Esophagus (tissue), 2 donors: ENCODE measurements at regions not wholly inside any gene's neighbourhood (a gene's known extent, or its start where the extent isn't known, plus 50 kb on each side); places are given as distances from the start of the nearest gene placed in this dataset.

ENCODE experiments used
- H3K27ac ChIP-seq, 2 donors: one replicate each; pipeline ENCODE4 v1.5.1; 2013; ENCODE audit warnings: low read depth in 2 of 2, mild to moderate bottlenecking in 2 of 2, inconsistent platforms in 1 of 2, low read length in 1 of 2, moderate library complexity in 1 of 2
- H3K27me3 ChIP-seq, 2 donors: one replicate each; pipeline ENCODE4 v1.6.1; 2013; ENCODE audit warnings: low read length in 2 of 2, control low read depth in 1 of 2, mild to moderate bottlenecking in 1 of 2; ENCODE audit not compliant: insufficient read depth in 2 of 2, control insufficient read depth in 1 of 2
- H3K36me3 ChIP-seq, 2 donors: one replicate each; pipeline ENCODE4 v1.6.1; 2013; ENCODE audit warnings: low read length in 1 of 2; ENCODE audit not compliant: control insufficient read depth in 2 of 2, insufficient read depth in 2 of 2
- H3K4me1 ChIP-seq, 2 donors: one replicate each; pipeline ENCODE4 v1.6.1; 2013; ENCODE audit warnings: low read length in 1 of 2; ENCODE audit not compliant: control insufficient read depth in 2 of 2, insufficient read depth in 2 of 2
- H3K4me3 ChIP-seq, 2 donors: one replicate each; pipeline ENCODE4 v1.5.1; 2013; ENCODE audit warnings: low read length in 2 of 2, mild to moderate bottlenecking in 2 of 2, low read depth in 1 of 2, moderate library complexity in 1 of 2
- H3K9me3 ChIP-seq, 2 donors: one replicate each; pipeline ENCODE4 v1.6.1; 2013; ENCODE audit warnings: mild to moderate bottlenecking in 2 of 2, low read depth in 1 of 2, low read length in 1 of 2, moderate library complexity in 1 of 2; ENCODE audit not compliant: control insufficient read depth in 2 of 2, insufficient read depth in 1 of 2
- WGBS, 2 donors: extraction: QIAGEN DNeasy Blood & Tissue Kit; methylation state at CpG; one replicate each; pipeline ENCODE4 v1.1.7; 2013; 5-methylcytosine and 5-hydroxymethylcytosine counted together
- donor health status: healthy with polysubstance abuse.
- donor health status: Bipolar disorder and iron deficiency.

- no peaks in the 10 kb centered on the region for H3K9me3 ChIP-seq
- no peak overlapping the region for H3K27ac ChIP-seq
- no peak overlapping the region for H3K4me3 ChIP-seq
- no peaks in the 10 kb centered on the region for H3K4me1 ChIP-seq
- no peaks in the 10 kb centered on the region for H3K27me3 ChIP-seq
- H3K36me3 ChIP-seq = no peaks in the 10 kb centered on the region
- 89 to 90% methylated on average over 2 of the region's 2 CpGs for WGBS, 2 donors
Observed at GRCh38 chr2:30374380-30374779, 72.7 kb upstream of the LCLAT1 start.

DNA sequence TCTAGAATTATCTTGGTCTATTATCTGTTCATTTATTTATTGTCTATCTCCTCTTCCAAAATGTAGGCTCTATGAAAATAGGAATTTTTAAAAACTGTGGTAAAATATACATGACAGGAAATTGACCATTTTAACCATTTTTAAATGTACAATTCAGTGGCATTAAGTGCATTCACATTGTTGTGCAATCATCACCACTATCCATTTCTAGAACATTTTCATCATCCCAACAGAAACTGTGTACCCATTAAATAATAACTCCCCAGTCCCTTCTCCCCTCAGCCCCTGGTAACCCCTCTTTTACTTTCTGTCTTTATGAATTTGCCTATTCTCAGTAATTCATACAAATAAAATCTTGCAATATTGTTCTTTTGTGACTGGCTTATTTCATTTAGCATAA is 71.1 kb upstream of the LCLAT1 start:
- Histone ChIP-seq H3K27me3 (no peaks in the 10 kb centered on the region), H3K9me3 (no peaks in the 10 kb centered on the region), H3K4me3 (no peak overlapping the region), H3K36me3 (no peaks in the 10 kb centered on the region), H3K27ac (no peak overlapping the region), H3K4me1 (no peaks in the 10 kb centered on the region)

GRCh38 chr2:30379481-30379880 is 67.6 kb upstream of the LCLAT1 start:
- 98 to 100% methylated on average over 1 of the region's 1 CpG for WGBS, 2 donors
- Histone ChIP-seq H3K9me3 (no peaks in the 10 kb centered on the region), H3K4me1 (no peaks in the 10 kb centered on the region), H3K36me3 (no peaks in the 10 kb centered on the region), H3K4me3 (no peak overlapping the region), H3K27ac (no peak overlapping the region), H3K27me3 (no peaks in the 10 kb centered on the region)

DNA sequence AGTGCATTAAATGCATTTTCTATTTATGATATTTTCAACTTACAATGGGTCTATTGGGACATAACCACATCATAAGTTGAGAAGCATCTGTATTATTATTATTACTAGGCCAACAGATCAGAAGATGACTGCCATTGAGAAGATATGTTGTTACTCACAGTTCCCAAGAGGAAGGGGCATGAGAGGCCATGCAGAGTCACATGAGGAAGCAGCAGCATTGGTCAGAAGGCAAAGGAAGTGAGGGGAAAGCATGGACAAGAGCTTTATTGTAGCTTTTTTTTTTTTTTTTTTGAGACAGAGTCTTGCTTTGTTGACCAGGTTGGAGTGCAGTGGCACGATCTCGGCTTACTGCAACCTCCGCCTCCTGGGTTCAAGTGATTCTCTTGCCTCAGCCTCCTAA is 66.2 kb upstream of the LCLAT1 start:
- H3K4me1 ChIP-seq = no peaks in the 10 kb centered on the region
- no peaks in the 10 kb centered on the region for H3K36me3 ChIP-seq
- no peaks in the 10 kb centered on the region for H3K27me3 ChIP-seq
- WGBS, 2 donors = 91 to 95% methylated on average over 3 of the region's 3 CpGs
- H3K4me3 ChIP-seq = no peak overlapping the region
- H3K9me3 ChIP-seq = no peaks in the 10 kb centered on the region
- no peak overlapping the region for H3K27ac ChIP-seq

DNA sequence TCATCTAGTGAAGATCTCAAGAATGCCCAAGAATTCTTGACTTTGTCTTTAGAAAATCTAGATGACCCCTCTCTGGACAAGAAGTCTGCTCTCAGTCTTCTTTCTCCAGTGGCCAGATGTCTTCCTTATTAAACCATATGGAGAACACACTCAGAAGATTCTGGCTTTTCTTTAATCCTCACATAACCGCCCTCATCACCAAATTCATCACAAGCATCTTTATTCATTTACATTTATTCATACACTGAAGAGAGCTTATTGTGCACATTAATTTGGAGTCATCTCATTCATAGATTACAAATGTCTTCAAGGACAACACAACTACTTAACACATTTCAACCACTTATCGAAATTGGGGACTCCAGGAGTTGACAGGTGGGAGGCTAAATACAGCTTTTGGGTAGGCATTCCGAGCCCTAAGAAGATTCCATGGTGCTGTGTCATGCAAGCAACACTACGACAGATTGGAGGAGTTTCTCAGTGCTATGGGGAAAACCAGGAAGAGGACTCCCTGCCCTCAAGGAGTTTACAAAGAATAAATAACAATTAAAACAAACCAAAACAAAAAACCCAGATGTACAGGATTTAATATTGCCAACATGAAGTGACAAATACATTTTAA is 64.8 kb upstream of the LCLAT1 start:
- H3K4me1 ChIP-seq = no peaks in the 10 kb centered on the region
- no peaks in the 10 kb centered on the region for H3K9me3 ChIP-seq
- H3K4me3 ChIP-seq = no peak overlapping the region
- WGBS, 2 donors = 77 to 79% methylated on average over 4 of the region's 4 CpGs
- no peaks in the 10 kb centered on the region for H3K27me3 ChIP-seq
- H3K27ac ChIP-seq = no peak overlapping the region
- H3K36me3 ChIP-seq = no peaks in the 10 kb centered on the region

DNA sequence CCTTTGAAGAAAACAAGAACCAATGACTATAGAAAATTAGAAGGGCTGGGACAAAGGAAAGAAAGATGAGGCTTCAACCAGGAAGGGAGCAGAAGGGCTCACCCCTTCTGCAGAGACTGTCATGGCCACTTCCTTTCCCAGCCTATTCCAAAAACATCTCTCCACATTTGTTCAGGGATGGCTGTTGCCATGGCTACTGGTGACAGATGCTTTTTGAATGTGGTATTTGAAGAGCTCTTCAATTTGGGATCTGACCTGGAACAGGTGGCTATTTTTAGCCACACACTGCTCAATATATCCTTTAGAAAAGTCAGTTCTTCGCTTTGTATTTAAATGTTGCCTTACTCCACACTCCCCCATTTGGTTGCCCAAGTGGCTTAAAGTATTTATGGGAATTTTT is 64.1 kb upstream of the LCLAT1 start:
- Histone ChIP-seq H3K27ac (no peak overlapping the region), H3K9me3 (no peaks in the 10 kb centered on the region)
- WGBS, 2 donors = 81 to 87% methylated on average over 1 of the region's 1 CpG

GRCh38 chr2:30385327-30385726 is 61.7 kb upstream of the LCLAT1 start:
- no peaks in the 10 kb centered on the region for H3K9me3 ChIP-seq
- no peaks in the 10 kb centered on the region for H3K36me3 ChIP-seq
- no peaks in the 10 kb centered on the region for H3K27me3 ChIP-seq
- no peaks in the 10 kb centered on the region for H3K4me1 ChIP-seq
- WGBS, 2 donors = 39 to 40% methylated on average over 5 of the region's 5 CpGs
- no peak overlapping the region for H3K4me3 ChIP-seq
- no peak overlapping the region for H3K27ac ChIP-seq

More for the DNA sequence above, 64.1 kb upstream of the LCLAT1 start:
- Histone ChIP-seq H3K36me3 (no peaks in the 10 kb centered on the region), H3K4me1 (no peaks in the 10 kb centered on the region), H3K27me3 (no peaks in the 10 kb centered on the region), H3K4me3 (no peak overlapping the region)

DNA sequence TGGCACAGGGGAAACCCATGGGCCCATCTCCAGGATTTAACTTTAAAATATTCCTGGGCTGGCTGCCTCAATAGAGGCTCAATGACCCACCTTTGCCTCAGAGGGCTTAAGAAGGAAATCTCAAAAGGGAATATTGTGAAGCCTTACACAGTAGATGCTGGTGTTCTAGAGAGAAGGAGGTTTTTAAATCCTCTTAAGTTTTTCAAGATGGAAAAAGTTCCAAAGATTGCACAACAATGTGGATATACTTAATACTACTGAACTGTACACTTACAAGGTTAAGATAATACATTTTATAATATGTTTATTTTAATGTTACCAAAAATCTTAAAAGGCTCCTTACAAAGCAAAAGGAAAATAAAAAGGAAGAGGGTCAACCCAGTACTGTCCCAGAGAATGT is 54.9 kb upstream of the LCLAT1 start:
- no peaks in the 10 kb centered on the region for H3K27me3 ChIP-seq
- H3K4me1 ChIP-seq = no peaks in the 10 kb centered on the region

GRCh38 chr2:30393510-30393909 is 53.5 kb upstream of the LCLAT1 start:
- H3K9me3 ChIP-seq = no peaks in the 10 kb centered on the region
- 75 to 89% methylated on average over 1 of the region's 1 CpG for WGBS, 2 donors
- H3K4me3 ChIP-seq = no peak overlapping the region
- H3K27ac ChIP-seq = no peak overlapping the region
- H3K36me3 ChIP-seq = no peaks in the 10 kb centered on the region
- peaks cover 0 to 2% of the 10 kb centered on the region in 2 donors for H3K4me1 ChIP-seq
- no peaks in the 10 kb centered on the region for H3K27me3 ChIP-seq

More for the DNA sequence above, 54.9 kb upstream of the LCLAT1 start:
- Histone ChIP-seq H3K4me3 (no peak overlapping the region), H3K27ac (no peak overlapping the region), H3K9me3 (no peaks in the 10 kb centered on the region), H3K36me3 (no peaks in the 10 kb centered on the region)

DNA sequence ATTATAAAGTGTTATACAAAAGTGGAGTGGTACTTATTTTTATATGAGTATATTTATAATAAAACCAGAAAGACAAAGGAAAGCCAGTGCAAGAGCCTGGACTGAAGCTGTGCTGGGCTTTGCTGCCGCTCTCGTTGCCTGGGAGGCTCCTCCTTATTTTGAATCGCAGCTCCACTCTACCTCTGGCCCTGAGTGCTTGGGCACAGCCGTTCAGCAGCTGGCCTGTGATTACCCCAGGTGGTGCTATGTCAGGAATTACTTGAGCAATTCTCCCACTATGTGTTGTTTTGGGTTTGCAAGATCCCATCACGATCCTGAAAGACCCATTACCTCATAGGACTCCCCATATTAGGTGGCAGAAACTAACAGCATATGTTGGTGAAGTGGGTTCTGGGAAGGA is 53.0 kb upstream of the LCLAT1 start:
- 57 to 59% methylated on average over 5 of the region's 5 CpGs for WGBS, 2 donors
- H3K36me3 ChIP-seq = no peaks in the 10 kb centered on the region
- H3K4me3 ChIP-seq = no peak overlapping the region
- no peak overlapping the region for H3K27ac ChIP-seq
- H3K27me3 ChIP-seq = no peaks in the 10 kb centered on the region
- peaks cover 0 to 2% of the 10 kb centered on the region in 2 donors for H3K4me1 ChIP-seq
- H3K9me3 ChIP-seq = no peaks in the 10 kb centered on the region
